Heart left ventricle (tissue), 16 donors: ENCODE measurements at regions not wholly inside any gene's neighbourhood (a gene's known extent, or its start where the extent isn't known, plus 50 kb on each side); places are given as distances from the start of the nearest gene placed in this dataset.

Experiments used
- ATAC-seq, 4 donors: fragments of 200-7000 bp; cut with Tn5 transposase; one replicate each; pipeline ENCODE4 v1.9.1; 2020 to 2022; ENCODE audit warnings: moderate library complexity in 4 of 4, mild to moderate bottlenecking in 3 of 4, moderate number of reproducible peaks in 1 of 4
- DNase-seq, 5 donors: peaks; one replicate each; pipeline ENCODE4 v3.0.0-alpha.2; 2020
- H3K27ac ChIP-seq, 12 donors: fragments of 200-600 bp; sonication (generic) in 4 of 12; one replicate each; pipeline versions ENCODE4 v1.5.0 to v1.8.0; 2016 to 2022; ENCODE audit warnings: mild to moderate bottlenecking in 2 of 12
- H3K27me3 ChIP-seq, 9 donors: fragments of 200-600 bp; sonication (generic) in 2 of 9; one replicate each; pipeline versions ENCODE4 v1.5.1 to v1.8.0; 2016 to 2022; ENCODE audit warnings: mild to moderate bottlenecking in 3 of 9
- H3K36me3 ChIP-seq, 9 donors: fragments of 200-600 bp; sonication (generic) in 2 of 9; one replicate each; pipeline versions ENCODE4 v1.5.0 to v1.8.0; 2018 to 2022; ENCODE audit warnings: mild to moderate bottlenecking in 2 of 9
- H3K4me1 ChIP-seq, 12 donors: fragments of 200-600 bp; sonication (generic) in 4 of 12; one replicate each; pipeline versions ENCODE4 v1.5.0 to v1.8.0; 2016 to 2022; ENCODE audit warnings: mild to moderate bottlenecking in 3 of 12
- H3K4me3 ChIP-seq, 12 donors: fragments of 200-600 bp; sonication (generic) in 4 of 12; one replicate each; pipeline versions ENCODE4 v1.5.0 to v1.8.0; 2017 to 2022; ENCODE audit warnings: mild to moderate bottlenecking in 9 of 12, moderate library complexity in 4 of 12
- H3K9me3 ChIP-seq, 12 donors: fragments of 200-600 bp; sonication (generic) in 4 of 12; one replicate each; pipeline versions ENCODE4 v1.5.0 to v1.8.0; 2016 to 2022; ENCODE audit warnings: mild to moderate bottlenecking in 1 of 12
- CTCF ChIP-seq, 12 donors: fragments of 200-600 bp; sonication (generic) in 4 of 12; IDR thresholded peaks; one replicate each; pipeline versions ENCODE4 v1.5.0 to v1.8.0; 2018 to 2022; ENCODE audit warnings: antibody characterized with exemption in 12 of 12, mild to moderate bottlenecking in 5 of 12
- POLR2A ChIP-seq, 2 donors: fragments of 450-650 bp; IDR thresholded peaks; one replicate each; pipeline ENCODE4 v1.6.1; 2017; ENCODE audit warnings: antibody characterized with exemption in 2 of 2, mild to moderate bottlenecking in 2 of 2, moderate library complexity in 2 of 2
- WGBS, 4 donors: extraction: QIAGEN DNeasy Blood & Tissue Kit in 2 of 4; methylation state at CpG; one replicate each; pipeline versions ENCODE4 v1.1.5 to v1.1.7; 2013 to 2018; 5-methylcytosine and 5-hydroxymethylcytosine counted together
- intact Hi-C, 10 donors: fragments of 100-400 bp; cut with DNase I; formaldehyde crosslinking; loops; one replicate each; pipeline versions ENCODE4 v1.11.1 to v1.14.2; 2022
- donor health status: ischemic (EF 13 %, LVEDD 7.1; RV severe dilation, severe dysfunction).
- donor health status: healthy with polysubstance abuse.
- donor health status: DM: no; HTN: yes; CAD: no.
- donor health status: DM: no; HTN: no; CAD: no.
- donor health status: ischemic (EF 25% LVEDD 6.9; RV normal size, moderate dysfunction).
- donor health status: ischemic (EF 25% LVEDD 5.7; RV mildly dilated, moderate dysfunction).
- donor health status: healthy.
- donor health status: DM: yes; HTN: yes; CAD: no.
- donor health status: ischemic (EF 35%, LVEDD 5.7; RV mildly dilated, moderate dysfunction).
- donor health status: nonischemic (EF 11% LVEDD 7.7; RV severe dilation, severe dysfunction).
- donor health status: DM: yes; HTN: yes; CAD: no.
- donor health status: PGD.
- donor health status: ischemic (EF 29% LVEDD 5.4; RV normal size, mild dysfunction).
- donor health status: nonischemic (EF 23%, LVEDD 6.1; RV moderate dilation, normal function).

GRCh38 chr12:28830491-28830890 is 318.6 kb upstream of the FAR2 start:
- Histone ChIP-seq H3K27ac (no peak overlapping the region), H3K4me1 (no peaks in the 10 kb centered on the region), H3K27me3 (no peaks in the 10 kb centered on the region), H3K36me3 (no peaks in the 10 kb centered on the region), H3K4me3 (no peak overlapping the region), H3K9me3 (peaks cover 0 to 16% (median 3%) of the 10 kb centered on the region in 12 donors)
- no peak for TF ChIP-seq POLR2A (IDR thresholded peaks at IDR 0.05)
- no peak for TF ChIP-seq CTCF (IDR thresholded peaks at IDR 0.05)
- DNase-seq (no peak), ATAC-seq (no peak)
- WGBS, 4 donors, result 76 to 84% (median 81%) methylated on average over 11 of the region's 11 CpGs
- intact Hi-C loops, result no loop called here

- ATAC-seq, result no peak
- Histone ChIP-seq H3K4me3 (no peak overlapping the region), H3K27me3 (no peaks in the 10 kb centered on the region), H3K27ac (no peak overlapping the region), H3K36me3 (no peaks in the 10 kb centered on the region), H3K4me1 (no peaks in the 10 kb centered on the region), H3K9me3 (no peaks in the 10 kb centered on the region)
- TF ChIP-seq POLR2A (IDR thresholded peaks at IDR 0.05) (no peak), CTCF (IDR thresholded peaks at IDR 0.05) (no peak)
- 31 to 64% (median 45%) methylated on average over 2 of the region's 2 CpGs for WGBS, 4 donors
- intact Hi-C loops, result no loop called here
- DNase-seq, result no peak
Measured at GRCh38 chr12:28844718-28845117, 304.4 kb upstream of the FAR2 start.

GRCh38 chr12:28851781-28852180 is 297.3 kb upstream of the FAR2 start:
- H3K4me1 ChIP-seq, result no peaks in the 10 kb centered on the region
- TF ChIP-seq POLR2A (IDR thresholded peaks at IDR 0.05), result no peak
- no peak for TF ChIP-seq CTCF (IDR thresholded peaks at IDR 0.05)
- DNase-seq (no peak), ATAC-seq (no peak)
- 83 to 88% (median 84%) methylated on average over 6 of the region's 6 CpGs for WGBS, 4 donors
- no peak overlapping the region for H3K4me3 ChIP-seq
- no peaks in the 10 kb centered on the region for H3K9me3 ChIP-seq
- no peak overlapping the region for H3K27ac ChIP-seq
- no peaks in the 10 kb centered on the region for H3K36me3 ChIP-seq
- H3K27me3 ChIP-seq, result no peaks in the 10 kb centered on the region
- intact Hi-C loops, result no loop called here

- Histone ChIP-seq H3K4me1 (no peaks in the 10 kb centered on the region), H3K9me3 (no peaks in the 10 kb centered on the region), H3K27me3 (no peaks in the 10 kb centered on the region), H3K4me3 (no peak overlapping the region), H3K27ac (no peak overlapping the region), H3K36me3 (no peaks in the 10 kb centered on the region)
- TF ChIP-seq POLR2A (IDR thresholded peaks at IDR 0.05), result no peak
- TF ChIP-seq CTCF (IDR thresholded peaks at IDR 0.05), result no peak
- intact Hi-C loops, result no loop called here
- no peak for ATAC-seq
- no peak for DNase-seq
- WGBS, 4 donors, result 53 to 66% (median 63%) methylated on average over 4 of the region's 4 CpGs
Measured at GRCh38 chr12:28855761-28856310, 293.2 kb upstream of the FAR2 start.
